Body of pancreas (tissue), 4 donors: ENCODE measurements at regions not wholly inside any gene's neighbourhood (a gene's known extent, or its start where the extent isn't known, plus 50 kb on each side); places are given as distances from the start of the nearest gene placed in this dataset.

Experiments used
- POLR2A ChIP-seq, 3 donors: fragments of 450-650 bp; IDR thresholded peaks; one replicate each; pipeline ENCODE4 v1.6.1; 2016; ENCODE audit warnings: antibody characterized with exemption in 3 of 3, mild to moderate bottlenecking in 2 of 3
- TF ChIP-seq, protein P1 (sequence below), 7 experiments: fragments of 450-650 bp in 4 of 7; fragments of 200-600 bp in 3 of 7; sonication (generic) in 3 of 7; IDR thresholded peaks; one replicate each; pipeline ENCODE4 v1.5.1; 2016 to 2019; ENCODE audit warnings: antibody characterized with exemption in 7 of 7

DNA sequence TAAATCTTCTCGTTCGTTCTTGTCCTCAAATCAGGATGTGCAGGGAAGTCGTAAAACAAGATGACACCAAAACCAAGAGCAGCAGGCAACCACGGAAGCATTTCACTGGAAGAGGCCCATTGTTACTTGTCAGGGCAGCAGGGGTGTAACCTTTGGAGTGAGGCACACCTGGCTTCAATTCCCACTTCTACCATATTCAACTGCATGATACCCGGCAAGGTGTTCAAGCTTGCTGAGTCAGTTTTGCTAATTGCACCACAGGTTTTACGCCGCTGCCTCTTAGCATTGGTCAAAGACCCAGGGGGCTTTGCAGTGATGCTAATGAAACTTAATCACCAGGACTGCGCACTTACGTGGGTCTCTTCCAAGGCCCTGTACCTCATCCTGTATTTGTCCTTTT is 50.0 kb upstream of the PTER start:
- no peak for TF ChIP-seq POLR2A (IDR thresholded peaks at IDR 0.05)
- TF ChIP-seq, protein P1, sequence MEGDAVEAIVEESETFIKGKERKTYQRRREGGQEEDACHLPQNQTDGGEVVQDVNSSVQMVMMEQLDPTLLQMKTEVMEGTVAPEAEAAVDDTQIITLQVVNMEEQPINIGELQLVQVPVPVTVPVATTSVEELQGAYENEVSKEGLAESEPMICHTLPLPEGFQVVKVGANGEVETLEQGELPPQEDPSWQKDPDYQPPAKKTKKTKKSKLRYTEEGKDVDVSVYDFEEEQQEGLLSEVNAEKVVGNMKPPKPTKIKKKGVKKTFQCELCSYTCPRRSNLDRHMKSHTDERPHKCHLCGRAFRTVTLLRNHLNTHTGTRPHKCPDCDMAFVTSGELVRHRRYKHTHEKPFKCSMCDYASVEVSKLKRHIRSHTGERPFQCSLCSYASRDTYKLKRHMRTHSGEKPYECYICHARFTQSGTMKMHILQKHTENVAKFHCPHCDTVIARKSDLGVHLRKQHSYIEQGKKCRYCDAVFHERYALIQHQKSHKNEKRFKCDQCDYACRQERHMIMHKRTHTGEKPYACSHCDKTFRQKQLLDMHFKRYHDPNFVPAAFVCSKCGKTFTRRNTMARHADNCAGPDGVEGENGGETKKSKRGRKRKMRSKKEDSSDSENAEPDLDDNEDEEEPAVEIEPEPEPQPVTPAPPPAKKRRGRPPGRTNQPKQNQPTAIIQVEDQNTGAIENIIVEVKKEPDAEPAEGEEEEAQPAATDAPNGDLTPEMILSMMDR (IDR thresholded peaks at IDR 0.05): no peak
